ENCODE measurements at regions not wholly inside any gene's neighbourhood (a gene's known extent, or its start where the extent isn't known, plus 50 kb on each side); places are given as distances from the start of the nearest gene placed in this dataset.

DNA sequence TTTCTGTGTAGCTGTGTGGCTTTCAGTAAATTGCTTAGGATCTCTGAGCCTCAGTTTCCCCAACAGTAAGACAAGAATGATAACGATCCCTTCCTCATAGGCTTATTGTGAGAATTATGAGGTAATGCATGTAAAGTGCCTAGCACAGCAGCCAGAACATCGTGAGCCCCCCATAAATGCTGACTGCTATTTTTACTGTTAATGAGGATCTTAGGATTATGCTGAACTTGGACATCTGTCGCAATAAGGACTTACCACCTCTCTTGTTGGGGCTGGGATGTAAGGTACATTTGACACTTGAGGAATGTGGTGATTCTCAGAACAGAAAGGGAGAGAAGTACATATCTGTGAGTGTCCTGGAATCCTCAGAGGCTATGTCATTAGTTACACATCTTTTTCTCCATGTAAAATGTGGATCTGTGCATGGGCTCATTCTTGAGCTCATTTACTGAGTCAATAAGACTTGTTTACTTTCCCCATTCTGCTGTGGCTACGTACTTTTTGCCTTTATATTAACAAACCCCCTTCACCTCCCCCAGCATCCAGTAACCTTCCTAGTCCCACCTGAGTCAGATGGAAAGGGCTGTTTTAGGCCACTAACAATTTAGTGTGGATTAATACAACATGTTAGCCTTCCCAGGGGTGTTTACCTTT lies 64.4 kb upstream of the PLEKHG1 start:
- Histone ChIP-seq H3K79me2 (ENCODE audit: control insufficient read depth, insufficient read depth, low read length) (no peaks in the 10 kb centered on the region), H3K9ac (ENCODE audit: insufficient read depth, low read length) (no peak overlapping the region), H3K27me3 (ENCODE audit: control insufficient read depth, insufficient read depth, low read length) (no peaks in the 10 kb centered on the region), H2AFZ (ENCODE audit: low read length) (no peak overlapping the region), H3K4me3 (replicated peaks in 1 of 4; ENCODE audit: control extremely low read depth in 1 of 4, insufficient read depth in 1 of 4, low read depth in 3 of 4, low read length in 4 of 4) (no peak overlapping the region), H4K20me1 (ENCODE audit: control insufficient read depth, extremely low read depth, insufficient read depth, low read length) (no peaks in the 10 kb centered on the region), H3K9me3 (ENCODE audit: control insufficient read depth, insufficient read depth, low read depth, low read length) (no peaks in the 10 kb centered on the region), H3K4me1 (ENCODE audit: control insufficient read depth, extremely low read depth, insufficient read depth, low read length) (no peaks in the 10 kb centered on the region), H3K27ac (ENCODE audit: insufficient read depth, low read length) (no peak overlapping the region), H3K4me2 (ENCODE audit: extremely low read depth, insufficient read depth, low read length) (no peak overlapping the region), H3K36me3 (ENCODE audit: control insufficient read depth, insufficient read depth, low read length) (no peaks in the 10 kb centered on the region)
- DNase-seq (ENCODE audit: low read depth in 2 of 2), result no peak
- TF ChIP-seq, protein P1, sequence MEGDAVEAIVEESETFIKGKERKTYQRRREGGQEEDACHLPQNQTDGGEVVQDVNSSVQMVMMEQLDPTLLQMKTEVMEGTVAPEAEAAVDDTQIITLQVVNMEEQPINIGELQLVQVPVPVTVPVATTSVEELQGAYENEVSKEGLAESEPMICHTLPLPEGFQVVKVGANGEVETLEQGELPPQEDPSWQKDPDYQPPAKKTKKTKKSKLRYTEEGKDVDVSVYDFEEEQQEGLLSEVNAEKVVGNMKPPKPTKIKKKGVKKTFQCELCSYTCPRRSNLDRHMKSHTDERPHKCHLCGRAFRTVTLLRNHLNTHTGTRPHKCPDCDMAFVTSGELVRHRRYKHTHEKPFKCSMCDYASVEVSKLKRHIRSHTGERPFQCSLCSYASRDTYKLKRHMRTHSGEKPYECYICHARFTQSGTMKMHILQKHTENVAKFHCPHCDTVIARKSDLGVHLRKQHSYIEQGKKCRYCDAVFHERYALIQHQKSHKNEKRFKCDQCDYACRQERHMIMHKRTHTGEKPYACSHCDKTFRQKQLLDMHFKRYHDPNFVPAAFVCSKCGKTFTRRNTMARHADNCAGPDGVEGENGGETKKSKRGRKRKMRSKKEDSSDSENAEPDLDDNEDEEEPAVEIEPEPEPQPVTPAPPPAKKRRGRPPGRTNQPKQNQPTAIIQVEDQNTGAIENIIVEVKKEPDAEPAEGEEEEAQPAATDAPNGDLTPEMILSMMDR (conservative IDR thresholded peaks at IDR 0.05 in 1 of 2, IDR thresholded peaks at IDR 0.05 in 1 of 2; ENCODE audit: low read depth in 1 of 2, low read length in 2 of 2), result no peak
- TF ChIP-seq EZH2 (IDR thresholded peaks at IDR 0.05; ENCODE audit: low read length, missing control alignments), result no peak

DNA sequence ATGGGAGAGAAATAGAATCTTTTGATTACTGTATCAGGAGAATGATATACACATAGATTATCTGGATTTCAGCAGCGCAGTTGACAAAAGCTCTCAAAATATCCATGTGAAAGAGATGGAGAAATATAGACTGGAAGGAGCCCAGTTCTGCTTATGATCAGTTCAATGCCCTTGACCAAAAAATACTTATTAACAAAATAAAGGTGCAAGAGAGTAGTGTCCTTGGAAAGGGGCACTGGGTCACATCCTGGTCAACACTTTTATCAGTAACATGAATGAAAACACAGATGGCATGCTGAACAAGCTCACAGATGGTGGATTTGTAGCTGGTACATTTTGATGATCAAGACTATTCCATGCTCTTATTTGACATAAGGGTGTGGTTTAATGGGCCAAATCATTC lies 63.9 kb upstream of the PLEKHG1 start:
- no peaks in the 10 kb centered on the region for H3K36me3 ChIP-seq (ENCODE audit: control insufficient read depth, insufficient read depth, low read length)
- H3K27ac ChIP-seq (ENCODE audit: insufficient read depth, low read length), result no peak overlapping the region
- H3K4me2 ChIP-seq (ENCODE audit: extremely low read depth, insufficient read depth, low read length), result no peak overlapping the region
- no peak overlapping the region for H3K4me3 ChIP-seq (replicated peaks in 1 of 4; ENCODE audit: control extremely low read depth in 1 of 4, insufficient read depth in 1 of 4, low read depth in 3 of 4, low read length in 4 of 4)
- no peaks in the 10 kb centered on the region for H3K79me2 ChIP-seq (ENCODE audit: control insufficient read depth, insufficient read depth, low read length)
- H3K4me1 ChIP-seq (ENCODE audit: control insufficient read depth, extremely low read depth, insufficient read depth, low read length), result no peaks in the 10 kb centered on the region
- H3K9ac ChIP-seq (ENCODE audit: insufficient read depth, low read length), result no peak overlapping the region
- H3K9me3 ChIP-seq (ENCODE audit: control insufficient read depth, insufficient read depth, low read depth, low read length), result no peaks in the 10 kb centered on the region
- no peaks in the 10 kb centered on the region for H3K27me3 ChIP-seq (ENCODE audit: control insufficient read depth, insufficient read depth, low read length)
- H4K20me1 ChIP-seq (ENCODE audit: control insufficient read depth, extremely low read depth, insufficient read depth, low read length), result no peaks in the 10 kb centered on the region
- no peak for DNase-seq (ENCODE audit: low read depth in 2 of 2)
- no peak overlapping the region for H2AFZ ChIP-seq (ENCODE audit: low read length)
- TF ChIP-seq EZH2 (IDR thresholded peaks at IDR 0.05; ENCODE audit: low read length, missing control alignments), result no peak
- TF ChIP-seq, protein P1 (conservative IDR thresholded peaks at IDR 0.05 in 1 of 2, IDR thresholded peaks at IDR 0.05 in 1 of 2; ENCODE audit: low read depth in 1 of 2, low read length in 2 of 2), result no peak

DNA sequence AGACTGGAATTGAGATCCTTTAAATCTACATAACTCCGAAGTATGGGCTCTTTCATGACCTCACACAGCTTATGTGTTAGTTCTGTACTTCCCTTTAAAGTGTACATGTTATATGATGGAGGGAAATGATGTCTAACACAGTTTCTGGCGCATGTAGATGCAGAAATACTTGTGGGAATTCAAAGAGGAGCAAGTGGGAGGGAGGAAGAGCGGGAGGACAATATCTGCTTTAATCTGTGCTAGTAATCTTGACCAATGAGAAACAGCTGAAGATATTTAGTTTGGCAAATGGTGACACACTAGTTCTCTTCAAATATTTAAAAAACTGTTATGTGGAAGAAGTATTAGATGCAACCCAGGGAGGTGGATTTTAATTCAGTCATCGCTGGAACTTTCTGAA lies 62.9 kb upstream of the PLEKHG1 start:
- Histone ChIP-seq H3K4me2 (ENCODE audit: extremely low read depth, insufficient read depth, low read length) (no peak overlapping the region), H3K4me3 (replicated peaks in 1 of 4; ENCODE audit: control extremely low read depth in 1 of 4, insufficient read depth in 1 of 4, low read depth in 3 of 4, low read length in 4 of 4) (no peak overlapping the region), H3K27me3 (ENCODE audit: control insufficient read depth, insufficient read depth, low read length) (no peaks in the 10 kb centered on the region), H4K20me1 (ENCODE audit: control insufficient read depth, extremely low read depth, insufficient read depth, low read length) (no peaks in the 10 kb centered on the region), H3K27ac (ENCODE audit: insufficient read depth, low read length) (no peak overlapping the region), H3K36me3 (ENCODE audit: control insufficient read depth, insufficient read depth, low read length) (no peaks in the 10 kb centered on the region), H3K4me1 (ENCODE audit: control insufficient read depth, extremely low read depth, insufficient read depth, low read length) (no peaks in the 10 kb centered on the region), H3K9me3 (ENCODE audit: control insufficient read depth, insufficient read depth, low read depth, low read length) (no peaks in the 10 kb centered on the region), H2AFZ (ENCODE audit: low read length) (no peak overlapping the region), H3K79me2 (ENCODE audit: control insufficient read depth, insufficient read depth, low read length) (no peaks in the 10 kb centered on the region), H3K9ac (ENCODE audit: insufficient read depth, low read length) (no peak overlapping the region)
- TF ChIP-seq, protein P1 (conservative IDR thresholded peaks at IDR 0.05 in 1 of 2, IDR thresholded peaks at IDR 0.05 in 1 of 2; ENCODE audit: low read depth in 1 of 2, low read length in 2 of 2), result no peak
- no peak for TF ChIP-seq EZH2 (IDR thresholded peaks at IDR 0.05; ENCODE audit: low read length, missing control alignments)
- DNase-seq (ENCODE audit: low read depth in 2 of 2), result no peak
